Karpas-422 (cell line): ENCODE measurements at regions not wholly inside any gene's neighbourhood (a gene's known extent, or its start where the extent isn't known, plus 50 kb on each side); places are given as distances from the start of the nearest gene placed in this dataset.

Experiments
- DNase-seq: peaks from one replicate; pipeline ENCODE4 v3.0.0-alpha.2; 2015
- H2AFZ ChIP-seq: fragments of 200-600 bp; sonication (generic); 2 replicates; pipeline ENCODE4 v1.6.1; 2014; ENCODE audit warnings: antibody characterized with exemption, low read length, mixed read lengths
- H3K27ac ChIP-seq: fragments of 200-600 bp; sonication (generic); 2 replicates; pipeline ENCODE4 v1.5.1; 2014; ENCODE audit warnings: mild to moderate bottlenecking, low read length, moderate library complexity
- H3K27me3 ChIP-seq: fragments of 200-600 bp; sonication (generic); 2 replicates; pipeline ENCODE4 v1.6.1; 2014; ENCODE audit warnings: low read length, mixed read lengths
- H3K36me3 ChIP-seq: fragments of 200-600 bp; sonication (generic); 2 replicates; pipeline ENCODE4 v1.6.1; 2014; ENCODE audit warnings: low read length, mixed read lengths; ENCODE audit not compliant: insufficient read depth
- H3K4me1 ChIP-seq: fragments of 200-600 bp; sonication (generic); 2 replicates; pipeline ENCODE4 v1.6.1; 2014; ENCODE audit warnings: mild to moderate bottlenecking, low read length, mixed read lengths
- H3K4me2 ChIP-seq: fragments of 200-600 bp; sonication (generic); 2 replicates; pipeline ENCODE4 v1.6.1; 2014; ENCODE audit warnings: low read length, low read depth, mild to moderate bottlenecking; ENCODE audit not compliant: poor library complexity, severe bottlenecking
- H3K4me3 ChIP-seq: fragments of 200-600 bp; sonication (generic); 2 replicates; pipeline ENCODE4 v1.5.1; 2014; ENCODE audit warnings: mild to moderate bottlenecking, antibody characterized with exemption, low read length, mixed read lengths
- H3K79me2 ChIP-seq: fragments of 200-600 bp; sonication (generic); 2 replicates; pipeline ENCODE4 v1.6.1; 2014; ENCODE audit warnings: mild to moderate bottlenecking, low read length, mixed read lengths
- H3K9ac ChIP-seq: fragments of 200-600 bp; sonication (generic); 2 replicates; pipeline ENCODE4 v1.6.0; 2014; ENCODE audit warnings: low read length
- H3K9me2 ChIP-seq: fragments of 200-600 bp; sonication (generic), shearing (Covaris generic); replicated peaks from 2 replicates; pipeline ENCODE4 v1.6.0; 2014; ENCODE audit warnings: mild to moderate bottlenecking, low read length, moderate library complexity; ENCODE audit not compliant: insufficient read depth
- H3K9me3 ChIP-seq: fragments of 300-700, 200-600 bp; sonication (generic); 2 replicates; pipeline ENCODE4 v1.6.1; 2014; ENCODE audit warnings: low read length, mixed read lengths
- H4K20me1 ChIP-seq: fragments of 200-600 bp; sonication (generic); 2 replicates; pipeline ENCODE4 v1.6.1; 2014; ENCODE audit warnings: mild to moderate bottlenecking, antibody characterized with exemption, low read length, low read depth; ENCODE audit not compliant: insufficient read depth

GRCh38 chr4:100823066-100823992, 305.5 kb upstream of the EMCN start:
- Histone ChIP-seq H3K9ac (no peak overlapping the region), H4K20me1 (no peaks in the 10 kb centered on the region), H3K36me3 (no peaks in the 10 kb centered on the region), H3K9me2 (no peaks in the 10 kb centered on the region), H3K79me2 (no peaks in the 10 kb centered on the region), H3K4me3 (no peak overlapping the region), H3K27ac (no peak overlapping the region), H3K4me1 (no peaks in the 10 kb centered on the region), H3K9me3 (no peaks in the 10 kb centered on the region), H3K27me3 (no peaks in the 10 kb centered on the region), H2AFZ (no peak overlapping the region), H3K4me2 (no peak overlapping the region)
- no peak for DNase-seq

- Histone ChIP-seq H2AFZ (no peak overlapping the region), H3K36me3 (no peaks in the 10 kb centered on the region), H3K27ac (no peak overlapping the region), H3K4me2 (no peak overlapping the region), H3K79me2 (no peaks in the 10 kb centered on the region), H4K20me1 (no peaks in the 10 kb centered on the region), H3K9ac (no peak overlapping the region), H3K4me3 (no peak overlapping the region), H3K27me3 (no peaks in the 10 kb centered on the region), H3K9me2 (no peaks in the 10 kb centered on the region), H3K9me3 (no peaks in the 10 kb centered on the region), H3K4me1 (no peaks in the 10 kb centered on the region)
- no peak for DNase-seq
Observed at GRCh38 chr4:100820249-100820648, 302.4 kb upstream of the EMCN start.

GRCh38 chr4:100819505-100819904, 301.7 kb upstream of the EMCN start:
- Histone ChIP-seq H3K79me2 (no peaks in the 10 kb centered on the region), H3K4me2 (no peak overlapping the region), H3K9me2 (no peaks in the 10 kb centered on the region), H3K36me3 (no peaks in the 10 kb centered on the region), H2AFZ (no peak overlapping the region), H3K4me3 (no peak overlapping the region), H3K27ac (no peak overlapping the region), H4K20me1 (no peaks in the 10 kb centered on the region), H3K27me3 (no peaks in the 10 kb centered on the region), H3K9me3 (no peaks in the 10 kb centered on the region), H3K4me1 (no peaks in the 10 kb centered on the region), H3K9ac (no peak overlapping the region)
- DNase-seq: no peak

- no peak overlapping the region for H3K4me2 ChIP-seq
- H3K9ac ChIP-seq: no peak overlapping the region
- DNase-seq: no peak
- no peaks in the 10 kb centered on the region for H3K27me3 ChIP-seq
- H3K9me3 ChIP-seq: no peaks in the 10 kb centered on the region
- no peak overlapping the region for H3K4me3 ChIP-seq
- no peaks in the 10 kb centered on the region for H3K36me3 ChIP-seq
- no peaks in the 10 kb centered on the region for H3K4me1 ChIP-seq
- no peak overlapping the region for H3K27ac ChIP-seq
- H4K20me1 ChIP-seq: no peaks in the 10 kb centered on the region
- no peaks in the 10 kb centered on the region for H3K9me2 ChIP-seq
- no peaks in the 10 kb centered on the region for H3K79me2 ChIP-seq
- H2AFZ ChIP-seq: no peak overlapping the region
Observed at GRCh38 chr4:100816436-100817045, 298.7 kb upstream of the EMCN start.

- Histone ChIP-seq H3K36me3 (no peaks in the 10 kb centered on the region), H3K27me3 (no peaks in the 10 kb centered on the region), H2AFZ (no peak overlapping the region), H3K4me1 (no peaks in the 10 kb centered on the region), H3K27ac (no peak overlapping the region), H3K9ac (no peak overlapping the region), H4K20me1 (no peaks in the 10 kb centered on the region), H3K79me2 (no peaks in the 10 kb centered on the region), H3K9me2 (no peaks in the 10 kb centered on the region), H3K4me3 (no peak overlapping the region), H3K4me2 (no peak overlapping the region), H3K9me3 (no peaks in the 10 kb centered on the region)
- no peak for DNase-seq
Observed at GRCh38 chr4:100811046-100811445, 293.2 kb upstream of the EMCN start.

GRCh38 chr4:100809506-100809905, 291.7 kb upstream of the EMCN start:
- no peak overlapping the region for H3K4me2 ChIP-seq
- no peak overlapping the region for H3K9ac ChIP-seq
- H3K27ac ChIP-seq: no peak overlapping the region
- no peak overlapping the region for H2AFZ ChIP-seq
- H4K20me1 ChIP-seq: no peaks in the 10 kb centered on the region
- no peak overlapping the region for H3K4me3 ChIP-seq
- H3K4me1 ChIP-seq: no peaks in the 10 kb centered on the region
- no peak for DNase-seq
- H3K79me2 ChIP-seq: no peaks in the 10 kb centered on the region
- H3K27me3 ChIP-seq: no peaks in the 10 kb centered on the region
- no peaks in the 10 kb centered on the region for H3K9me2 ChIP-seq
- no peaks in the 10 kb centered on the region for H3K9me3 ChIP-seq
- H3K36me3 ChIP-seq: no peaks in the 10 kb centered on the region

GRCh38 chr4:100806988-100807387, 289.2 kb upstream of the EMCN start:
- no peaks in the 10 kb centered on the region for H3K36me3 ChIP-seq
- no peaks in the 10 kb centered on the region for H4K20me1 ChIP-seq
- H3K4me2 ChIP-seq: no peak overlapping the region
- DNase-seq: no peak
- no peak overlapping the region for H3K4me3 ChIP-seq
- no peaks in the 10 kb centered on the region for H3K27me3 ChIP-seq
- no peak overlapping the region for H2AFZ ChIP-seq
- H3K9me3 ChIP-seq: no peaks in the 10 kb centered on the region
- H3K9ac ChIP-seq: no peak overlapping the region
- H3K9me2 ChIP-seq: no peaks in the 10 kb centered on the region
- H3K79me2 ChIP-seq: no peaks in the 10 kb centered on the region
- no peak overlapping the region for H3K27ac ChIP-seq
- no peaks in the 10 kb centered on the region for H3K4me1 ChIP-seq

GRCh38 chr4:100805538-100805937, 287.7 kb upstream of the EMCN start:
- Histone ChIP-seq H4K20me1 (no peaks in the 10 kb centered on the region), H2AFZ (no peak overlapping the region), H3K27me3 (no peaks in the 10 kb centered on the region), H3K9ac (no peak overlapping the region), H3K4me1 (no peaks in the 10 kb centered on the region), H3K9me3 (no peaks in the 10 kb centered on the region), H3K9me2 (no peaks in the 10 kb centered on the region), H3K4me2 (no peak overlapping the region), H3K4me3 (no peak overlapping the region), H3K27ac (no peak overlapping the region), H3K36me3 (no peaks in the 10 kb centered on the region), H3K79me2 (no peaks in the 10 kb centered on the region)
- no peak for DNase-seq
